Panc1 (cell line): ENCODE measurements at regions not wholly inside any gene's neighbourhood (a gene's known extent, or its start where the extent isn't known, plus 50 kb on each side); places are given as distances from the start of the nearest gene placed in this dataset.

ENCODE experiments used
- ATAC-seq: fragments of 200-7000 bp; cut with Tn5 transposase; 2 replicates; pipeline ENCODE4 v1.9.1; 2020; ENCODE audit warnings: mild to moderate bottlenecking, moderate library complexity
- BruUV-seq: library from RNA; stranded (reverse); fragments of 400-500 nt; replicated peaks from 2 replicates; lab custom pipeline; 2021; lab: Mats Ljungman, UMichigan
- CTCF ChIA-PET: fragments of 300-600 bp; sonication (Branson Sonifier 250); formaldehyde crosslinking; loops from one replicate; lab custom pipeline; 2022; ENCODE audit warnings: antibody characterized with exemption; lab: Charles Lee
- POLR2A ChIA-PET: fragments of 300-600 bp; sonication (Branson Sonifier 250); formaldehyde crosslinking; loops from one replicate; lab custom pipeline; 2022; ENCODE audit warnings: antibody characterized with exemption; lab: Charles Lee
- DNase-seq: peaks from one replicate; pipeline ENCODE4 v3.0.0-alpha.2; 2010; ENCODE audit warnings: low read depth, low spot score
- H3K27ac ChIP-seq: 2 replicates; pipeline ENCODE4 v1.5.1; 2011; ENCODE audit warnings: mild to moderate bottlenecking, low read length, inconsistent platforms
- H3K27me3 ChIP-seq: fragments of 200-500 bp; sonication (Bioruptor generic); 2 replicates; pipeline ENCODE4 v1.6.0; 2014; ENCODE audit warnings: low read length, inconsistent platforms; ENCODE audit not compliant: control insufficient read depth, insufficient read depth
- H3K36me3 ChIP-seq: fragments of 200-500 bp; sonication (Bioruptor generic); 2 replicates; pipeline ENCODE4 v1.5.1; 2014; ENCODE audit warnings: inconsistent platforms, mild to moderate bottlenecking, low read length, moderate library complexity; ENCODE audit not compliant: control insufficient read depth, insufficient read depth
- H3K4me1 ChIP-seq: 2 replicates; pipeline ENCODE4 v1.5.1; 2011; ENCODE audit warnings: inconsistent platforms, mild to moderate bottlenecking, low read length, moderate library complexity; ENCODE audit not compliant: control insufficient read depth, insufficient read depth
- H3K4me3 ChIP-seq, 2 experiments: 2 replicates each; pipeline ENCODE4 v1.5.1; 2011 to 2012; ENCODE audit warnings: low read depth in 2 of 2, low read length in 2 of 2, mild to moderate bottlenecking in 2 of 2, inconsistent platforms in 1 of 2, moderate library complexity in 1 of 2
- H3K9me3 ChIP-seq: fragments of 200-500 bp; sonication (Bioruptor generic); 2 replicates; pipeline ENCODE4 v1.5.1; 2014; ENCODE audit warnings: low read depth, mild to moderate bottlenecking, inconsistent platforms, low read length, moderate library complexity; ENCODE audit not compliant: control insufficient read depth, insufficient read depth
- POLR2AphosphoS5 ChIP-seq: IDR thresholded peaks from 2 replicates; pipeline ENCODE4 v1.6.1; 2012; ENCODE audit warnings: mild to moderate bottlenecking, low read depth, low read length, moderate library complexity
- SIN3A ChIP-seq: IDR thresholded peaks from 2 replicates; pipeline ENCODE4 v1.6.1; 2012; ENCODE audit warnings: low read depth, mild to moderate bottlenecking, low read length, moderate library complexity, borderline replicate concordance; ENCODE audit not compliant: insufficient read depth
- TCF7L2 ChIP-seq: IDR thresholded peaks from 2 replicates; pipeline ENCODE4 v1.6.1; 2011; ENCODE audit warnings: mild to moderate bottlenecking, low read depth, low read length, inconsistent platforms
- in situ Hi-C: cut with HindIII; loops from 2 replicates; pipeline ENCODE4 v1.10.0; 2016; ENCODE audit warnings: low sequenced_read_pairs, low pct_unique_long_range_greater_than_20kb
- intact Hi-C: fragments of 100-400 bp; cut with micrococcal nuclease; formaldehyde crosslinking; loops from one replicate; pipeline ENCODE4 v1.10.0; 2022; ENCODE audit not compliant: unreplicated experiment
- TF ChIP-seq, protein P1 (sequence below): fragments of 450-650 bp; IDR thresholded peaks from 2 replicates; pipeline ENCODE4 v1.5.1; 2017; ENCODE audit warnings: mild to moderate bottlenecking
- TF ChIP-seq, protein P2 (sequence below), 2 experiments: IDR thresholded peaks; 2 replicates each; pipeline ENCODE4 v1.6.1; 2011 to 2012; ENCODE audit warnings: low read depth in 2 of 2, control low read depth in 1 of 2, low read length in 1 of 2, mild to moderate bottlenecking in 1 of 2, moderate library complexity in 1 of 2; ENCODE audit not compliant: insufficient read depth in 1 of 2

DNA sequence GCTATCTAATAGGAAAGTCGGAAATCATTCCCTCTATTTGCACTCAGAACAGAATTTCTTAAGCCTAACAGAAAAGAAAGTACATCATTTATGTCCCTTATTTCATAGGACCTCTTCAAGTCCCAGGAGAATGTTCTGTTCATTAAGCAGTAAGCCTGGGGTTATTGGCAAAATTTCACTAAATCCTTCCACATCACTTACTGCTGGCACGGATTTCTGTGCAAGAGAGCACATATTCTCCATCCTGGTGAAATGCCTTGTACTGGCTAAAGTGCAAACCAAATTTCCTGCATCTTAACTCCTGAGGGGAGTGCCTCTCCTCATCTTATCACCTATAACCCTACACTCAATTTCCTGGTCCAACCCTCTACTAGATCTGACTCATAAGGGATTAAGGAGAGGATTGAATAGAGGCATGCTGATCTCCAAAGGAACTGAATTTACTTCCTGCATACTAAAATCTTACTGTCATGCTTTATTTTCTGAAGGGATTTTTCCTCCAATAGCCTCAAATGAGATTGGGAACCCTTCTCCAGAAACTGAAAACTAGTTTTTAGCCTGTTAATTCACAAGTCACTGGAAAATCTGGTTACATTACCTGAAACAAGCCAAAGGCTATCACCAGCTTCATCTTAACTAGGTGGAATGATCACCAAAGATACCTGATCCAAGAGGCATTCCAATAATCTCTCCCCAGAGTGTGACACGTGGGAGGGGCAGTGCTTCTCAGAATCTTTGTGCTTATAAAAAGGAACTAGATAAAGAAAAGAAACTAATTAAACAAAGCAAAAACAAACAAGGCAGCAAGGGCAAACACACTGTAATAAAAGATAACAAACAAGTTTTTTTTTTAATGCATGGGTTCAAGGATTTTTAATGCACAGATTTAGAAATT, 311.1 kb downstream of the NR4A2 start:
- in situ Hi-C loops = no loop called here
- no peak for ATAC-seq
- Histone ChIP-seq H3K4me1 (no peaks in the 10 kb centered on the region), H3K36me3 (no peaks in the 10 kb centered on the region), H3K27ac (no peak overlapping the region), H3K9me3 (no peaks in the 10 kb centered on the region), H3K4me3 (no peak overlapping the region), H3K27me3 (no peaks in the 10 kb centered on the region)
- no TSS peak for BruUV-seq
- ChIA-PET POLR2A (no interaction called here), CTCF (no interaction called here)
- intact Hi-C loops = no loop called here
- TF ChIP-seq, protein P1, sequence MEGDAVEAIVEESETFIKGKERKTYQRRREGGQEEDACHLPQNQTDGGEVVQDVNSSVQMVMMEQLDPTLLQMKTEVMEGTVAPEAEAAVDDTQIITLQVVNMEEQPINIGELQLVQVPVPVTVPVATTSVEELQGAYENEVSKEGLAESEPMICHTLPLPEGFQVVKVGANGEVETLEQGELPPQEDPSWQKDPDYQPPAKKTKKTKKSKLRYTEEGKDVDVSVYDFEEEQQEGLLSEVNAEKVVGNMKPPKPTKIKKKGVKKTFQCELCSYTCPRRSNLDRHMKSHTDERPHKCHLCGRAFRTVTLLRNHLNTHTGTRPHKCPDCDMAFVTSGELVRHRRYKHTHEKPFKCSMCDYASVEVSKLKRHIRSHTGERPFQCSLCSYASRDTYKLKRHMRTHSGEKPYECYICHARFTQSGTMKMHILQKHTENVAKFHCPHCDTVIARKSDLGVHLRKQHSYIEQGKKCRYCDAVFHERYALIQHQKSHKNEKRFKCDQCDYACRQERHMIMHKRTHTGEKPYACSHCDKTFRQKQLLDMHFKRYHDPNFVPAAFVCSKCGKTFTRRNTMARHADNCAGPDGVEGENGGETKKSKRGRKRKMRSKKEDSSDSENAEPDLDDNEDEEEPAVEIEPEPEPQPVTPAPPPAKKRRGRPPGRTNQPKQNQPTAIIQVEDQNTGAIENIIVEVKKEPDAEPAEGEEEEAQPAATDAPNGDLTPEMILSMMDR = no peak
- TF ChIP-seq, protein P2, sequence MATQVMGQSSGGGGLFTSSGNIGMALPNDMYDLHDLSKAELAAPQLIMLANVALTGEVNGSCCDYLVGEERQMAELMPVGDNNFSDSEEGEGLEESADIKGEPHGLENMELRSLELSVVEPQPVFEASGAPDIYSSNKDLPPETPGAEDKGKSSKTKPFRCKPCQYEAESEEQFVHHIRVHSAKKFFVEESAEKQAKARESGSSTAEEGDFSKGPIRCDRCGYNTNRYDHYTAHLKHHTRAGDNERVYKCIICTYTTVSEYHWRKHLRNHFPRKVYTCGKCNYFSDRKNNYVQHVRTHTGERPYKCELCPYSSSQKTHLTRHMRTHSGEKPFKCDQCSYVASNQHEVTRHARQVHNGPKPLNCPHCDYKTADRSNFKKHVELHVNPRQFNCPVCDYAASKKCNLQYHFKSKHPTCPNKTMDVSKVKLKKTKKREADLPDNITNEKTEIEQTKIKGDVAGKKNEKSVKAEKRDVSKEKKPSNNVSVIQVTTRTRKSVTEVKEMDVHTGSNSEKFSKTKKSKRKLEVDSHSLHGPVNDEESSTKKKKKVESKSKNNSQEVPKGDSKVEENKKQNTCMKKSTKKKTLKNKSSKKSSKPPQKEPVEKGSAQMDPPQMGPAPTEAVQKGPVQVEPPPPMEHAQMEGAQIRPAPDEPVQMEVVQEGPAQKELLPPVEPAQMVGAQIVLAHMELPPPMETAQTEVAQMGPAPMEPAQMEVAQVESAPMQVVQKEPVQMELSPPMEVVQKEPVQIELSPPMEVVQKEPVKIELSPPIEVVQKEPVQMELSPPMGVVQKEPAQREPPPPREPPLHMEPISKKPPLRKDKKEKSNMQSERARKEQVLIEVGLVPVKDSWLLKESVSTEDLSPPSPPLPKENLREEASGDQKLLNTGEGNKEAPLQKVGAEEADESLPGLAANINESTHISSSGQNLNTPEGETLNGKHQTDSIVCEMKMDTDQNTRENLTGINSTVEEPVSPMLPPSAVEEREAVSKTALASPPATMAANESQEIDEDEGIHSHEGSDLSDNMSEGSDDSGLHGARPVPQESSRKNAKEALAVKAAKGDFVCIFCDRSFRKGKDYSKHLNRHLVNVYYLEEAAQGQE (IDR thresholded peaks at IDR 0.05; ENCODE audit: insufficient read depth in 1 of 2, low read depth in 2 of 2, low read length in 1 of 2) = no peak
- TF ChIP-seq TCF7L2 = no peak
- no peak for TF ChIP-seq SIN3A
- no peak for TF ChIP-seq POLR2AphosphoS5
- no peak for DNase-seq

DNA sequence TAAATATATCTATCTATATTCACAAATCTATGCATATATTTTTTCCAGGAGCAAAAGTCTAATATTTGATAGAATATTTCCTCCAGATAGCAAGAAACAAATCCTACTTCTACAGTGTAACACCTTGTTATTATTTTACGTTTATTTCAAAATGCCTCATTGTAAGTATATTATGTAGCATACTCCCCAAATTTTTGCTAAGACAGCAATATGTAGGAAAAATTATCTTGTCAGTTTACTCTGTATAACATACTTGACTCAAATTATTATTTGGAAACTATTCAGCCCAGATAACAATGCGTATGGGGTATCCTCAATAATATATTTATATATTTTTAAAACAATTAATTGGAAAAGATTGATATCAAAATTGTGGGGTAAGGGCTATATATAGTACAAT, 313.2 kb downstream of the NR4A2 start:
- H3K27ac ChIP-seq = no peak overlapping the region
- ChIA-PET POLR2A (no interaction called here), CTCF (no interaction called here)
- ATAC-seq = no peak
- H3K27me3 ChIP-seq = no peaks in the 10 kb centered on the region
- BruUV-seq = no TSS peak
- intact Hi-C loops (loop anchor here (5.0 kb wide), 1 partner anchor 632 kb away; no protein-coding TSS in a partner anchor), in situ Hi-C loops (no loop called here)
- no peak for TF ChIP-seq TCF7L2
- TF ChIP-seq, protein P2 (IDR thresholded peaks at IDR 0.05; ENCODE audit: insufficient read depth in 1 of 2, low read depth in 2 of 2, low read length in 1 of 2) = no peak
- TF ChIP-seq, protein P1 = no peak
- no peak for TF ChIP-seq SIN3A
- no peak for TF ChIP-seq POLR2AphosphoS5
- no peaks in the 10 kb centered on the region for H3K9me3 ChIP-seq
- no peaks in the 10 kb centered on the region for H3K4me1 ChIP-seq
- DNase-seq = no peak
- H3K36me3 ChIP-seq = no peaks in the 10 kb centered on the region
- no peak overlapping the region for H3K4me3 ChIP-seq
